ENCODE measurements at regions not wholly inside any gene's neighbourhood (a gene's known extent, or its start where the extent isn't known, plus 50 kb on each side); places are given as distances from the start of the nearest gene placed in this dataset.

DNA sequence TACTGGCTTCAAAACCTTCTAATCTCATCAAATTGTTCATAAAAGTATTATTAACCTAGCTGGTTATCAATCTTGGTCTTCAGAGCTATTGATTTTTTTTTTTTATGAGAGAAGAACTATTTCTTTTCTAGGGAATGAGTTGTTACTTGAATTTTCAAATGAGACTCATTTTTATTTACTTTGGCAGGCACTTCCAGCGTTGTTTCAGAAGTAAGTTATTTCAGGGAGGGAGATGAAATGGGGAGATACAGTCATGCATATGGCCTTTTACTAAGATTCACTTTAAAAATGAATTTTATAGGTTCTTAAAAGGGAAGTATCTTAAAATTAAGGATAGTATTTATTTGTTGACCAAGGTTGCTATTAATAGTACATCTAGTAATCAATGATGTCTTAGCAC is 129.6 kb downstream of the IZUMO3 start:
- Histone ChIP-seq H3K27me3 (no peaks in the 10 kb centered on the region), H2AFZ (replicated peaks) (no peak overlapping the region), H3K79me2 (ENCODE audit: low read depth) (no peaks in the 10 kb centered on the region), H3F3A (ENCODE audit: low read depth) (no peaks in the 10 kb centered on the region), H3K4me3 (no peak overlapping the region), H3K27ac (no peak overlapping the region), H4K20me1 (ENCODE audit: low read depth) (no peaks in the 10 kb centered on the region), H3K9me3 (ENCODE audit: low read depth) (no peaks in the 10 kb centered on the region), H3K9ac (no peak overlapping the region), H3K4me1 (no peaks in the 10 kb centered on the region), H3K4me2 (no peak overlapping the region), H3K36me3 (no peaks in the 10 kb centered on the region)
- Mint-ChIP-seq H3K27me3 (ENCODE audit: insufficient read depth, low read depth) (no peaks in the 10 kb centered on the region), H3K27ac (no peak overlapping the region), H3K4me1 (no peaks in the 10 kb centered on the region), H3K4me3 (no peak overlapping the region), H3K36me3 (no peaks in the 10 kb centered on the region), H3K9me3 (no peaks in the 10 kb centered on the region)
- TF ChIP-seq, protein P1, sequence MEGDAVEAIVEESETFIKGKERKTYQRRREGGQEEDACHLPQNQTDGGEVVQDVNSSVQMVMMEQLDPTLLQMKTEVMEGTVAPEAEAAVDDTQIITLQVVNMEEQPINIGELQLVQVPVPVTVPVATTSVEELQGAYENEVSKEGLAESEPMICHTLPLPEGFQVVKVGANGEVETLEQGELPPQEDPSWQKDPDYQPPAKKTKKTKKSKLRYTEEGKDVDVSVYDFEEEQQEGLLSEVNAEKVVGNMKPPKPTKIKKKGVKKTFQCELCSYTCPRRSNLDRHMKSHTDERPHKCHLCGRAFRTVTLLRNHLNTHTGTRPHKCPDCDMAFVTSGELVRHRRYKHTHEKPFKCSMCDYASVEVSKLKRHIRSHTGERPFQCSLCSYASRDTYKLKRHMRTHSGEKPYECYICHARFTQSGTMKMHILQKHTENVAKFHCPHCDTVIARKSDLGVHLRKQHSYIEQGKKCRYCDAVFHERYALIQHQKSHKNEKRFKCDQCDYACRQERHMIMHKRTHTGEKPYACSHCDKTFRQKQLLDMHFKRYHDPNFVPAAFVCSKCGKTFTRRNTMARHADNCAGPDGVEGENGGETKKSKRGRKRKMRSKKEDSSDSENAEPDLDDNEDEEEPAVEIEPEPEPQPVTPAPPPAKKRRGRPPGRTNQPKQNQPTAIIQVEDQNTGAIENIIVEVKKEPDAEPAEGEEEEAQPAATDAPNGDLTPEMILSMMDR (IDR thresholded peaks at IDR 0.05): no peak
- no peak for TF ChIP-seq EZH2 (IDR thresholded peaks at IDR 0.05)
- TF ChIP-seq EZH2phosphoT487 (IDR thresholded peaks at IDR 0.05): no peak
- no peak for DNase-seq (ENCODE audit: low spot score)

DNA sequence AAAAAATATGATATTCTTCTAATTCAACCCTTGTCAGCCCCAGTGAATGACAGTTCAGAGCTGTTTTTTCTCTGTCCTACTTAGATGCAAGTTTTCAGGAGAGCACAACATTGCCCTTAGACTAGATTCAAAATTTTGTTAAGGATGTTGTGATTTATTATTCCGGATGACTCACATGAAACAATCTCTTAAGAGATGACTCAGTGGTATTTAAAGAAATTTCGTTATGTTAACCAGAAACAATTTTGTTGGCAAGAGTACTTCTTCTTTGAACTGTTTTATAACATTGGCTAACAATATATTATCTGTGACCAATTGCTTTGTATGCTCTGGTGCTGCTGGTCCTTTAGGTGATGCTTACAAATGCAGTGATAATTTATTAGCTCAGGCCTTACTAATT is 132.0 kb downstream of the IZUMO3 start:
- H3K4me1 Mint-ChIP-seq: no peaks in the 10 kb centered on the region
- H3K4me2 ChIP-seq: no peak overlapping the region

DNA sequence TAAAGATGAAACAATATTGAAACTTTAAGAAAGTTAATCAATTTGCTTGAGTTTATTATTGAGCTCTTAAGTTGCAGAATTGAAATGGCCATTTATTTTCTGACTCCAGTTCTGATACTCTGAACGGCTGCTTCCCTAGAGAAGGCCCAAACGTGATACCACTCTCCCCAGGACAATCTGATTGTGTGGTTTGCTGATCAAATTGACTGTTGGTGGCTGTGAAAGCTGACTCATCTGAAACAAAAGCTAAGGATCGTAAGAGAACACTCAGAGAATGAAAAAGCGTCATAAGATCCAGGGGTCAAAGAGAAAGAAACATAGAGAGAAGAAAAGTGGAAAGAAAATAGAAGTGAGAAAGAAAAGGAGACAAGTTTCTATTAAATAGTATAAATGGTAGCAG is 147.2 kb downstream of the IZUMO3 start:
- Histone ChIP-seq H2AFZ (replicated peaks) (peak overlapping the region; percentile 18), H3K4me1 (no peaks in the 10 kb centered on the region), H3F3A (ENCODE audit: low read depth) (no peaks in the 10 kb centered on the region), H3K9ac (no peak overlapping the region), H3K4me2 (no peak overlapping the region), H4K20me1 (ENCODE audit: low read depth) (no peaks in the 10 kb centered on the region), H3K79me2 (ENCODE audit: low read depth) (no peaks in the 10 kb centered on the region), H3K36me3 (no peaks in the 10 kb centered on the region), H3K4me3 (no peak overlapping the region), H3K27me3 (no peaks in the 10 kb centered on the region), H3K27ac (no peak overlapping the region), H3K9me3 (ENCODE audit: low read depth) (no peaks in the 10 kb centered on the region)
- no peak for DNase-seq (ENCODE audit: low spot score)
- Mint-ChIP-seq H3K36me3 (no peaks in the 10 kb centered on the region), H3K4me1 (no peaks in the 10 kb centered on the region), H3K9me3 (peaks cover 2% of the 10 kb centered on the region), H3K27ac (no peak overlapping the region), H3K4me3 (no peak overlapping the region), H3K27me3 (ENCODE audit: insufficient read depth, low read depth) (no peaks in the 10 kb centered on the region)
- TF ChIP-seq, protein P1 (IDR thresholded peaks at IDR 0.05): no peak
- TF ChIP-seq EZH2phosphoT487 (IDR thresholded peaks at IDR 0.05) (no peak), EZH2 (IDR thresholded peaks at IDR 0.05) (no peak)

More for the DNA sequence above, 132.0 kb downstream of the IZUMO3 start:
- Histone ChIP-seq H3K4me1 (no peaks in the 10 kb centered on the region), H4K20me1 (ENCODE audit: low read depth) (no peaks in the 10 kb centered on the region), H3K27ac (no peak overlapping the region), H3F3A (ENCODE audit: low read depth) (no peaks in the 10 kb centered on the region), H3K79me2 (ENCODE audit: low read depth) (no peaks in the 10 kb centered on the region), H2AFZ (replicated peaks) (no peak overlapping the region), H3K27me3 (no peaks in the 10 kb centered on the region), H3K9me3 (ENCODE audit: low read depth) (no peaks in the 10 kb centered on the region), H3K4me3 (no peak overlapping the region), H3K9ac (no peak overlapping the region), H3K36me3 (no peaks in the 10 kb centered on the region)
- no peak for DNase-seq (ENCODE audit: low spot score)
- Mint-ChIP-seq H3K36me3 (no peaks in the 10 kb centered on the region), H3K4me3 (no peak overlapping the region), H3K9me3 (no peaks in the 10 kb centered on the region), H3K27ac (no peak overlapping the region), H3K27me3 (ENCODE audit: insufficient read depth, low read depth) (peaks cover 3% of the 10 kb centered on the region)
- TF ChIP-seq, protein P1 (IDR thresholded peaks at IDR 0.05): no peak
- TF ChIP-seq EZH2phosphoT487 (IDR thresholded peaks at IDR 0.05) (no peak), EZH2 (IDR thresholded peaks at IDR 0.05) (no peak)

All from neural progenitor cell (in vitro differentiated cells).